Left lung (tissue), 4 donors: ENCODE measurements at regions not wholly inside any gene's neighbourhood (a gene's known extent, or its start where the extent isn't known, plus 50 kb on each side); places are given as distances from the start of the nearest gene placed in this dataset.

Source experiments
- ATAC-seq: fragments of 200-7000 bp; cut with Tn5 transposase; one replicate; pipeline ENCODE4 v1.9.1; 2020; ENCODE audit warnings: moderate library complexity
- DNase-seq, 4 donors: peaks; one replicate each; pipeline ENCODE4 v3.0.0-alpha.2; 2013 to 2020
- H3K27ac ChIP-seq, 2 donors: fragments of 200-600 bp; sonication (generic) in 1 of 2; one replicate each; pipeline versions ENCODE4 v1.5.0 to v1.8.0; 2020 to 2021
- H3K27me3 ChIP-seq, 2 donors: fragments of 200-600 bp; sonication (generic) in 1 of 2; one replicate each; pipeline versions ENCODE4 v1.5.0 to v1.8.0; 2020 to 2021
- H3K36me3 ChIP-seq, 2 donors: fragments of 200-600 bp; sonication (generic) in 1 of 2; one replicate each; pipeline versions ENCODE4 v1.5.0 to v1.8.0; 2020 to 2021
- H3K4me1 ChIP-seq, 2 donors: fragments of 200-600 bp; one replicate each; pipeline ENCODE4 v1.8.0; 2021
- H3K4me3 ChIP-seq, 2 donors: fragments of 200-600 bp; sonication (generic) in 1 of 2; one replicate each; pipeline versions ENCODE4 v1.5.0 to v1.8.0; 2020 to 2021; ENCODE audit warnings: mild to moderate bottlenecking in 1 of 2
- H3K9me3 ChIP-seq, 2 donors: fragments of 200-600 bp; sonication (generic) in 1 of 2; one replicate each; pipeline versions ENCODE4 v1.5.0 to v1.8.0; 2020 to 2021
- CTCF ChIP-seq, 2 donors: fragments of 200-600 bp; sonication (generic) in 1 of 2; IDR thresholded peaks; one replicate each; pipeline versions ENCODE4 v1.5.0 to v1.8.0; 2021; ENCODE audit warnings: antibody characterized with exemption in 2 of 2
- intact Hi-C, 2 donors: fragments of 100-400 bp; cut with DNase I; formaldehyde crosslinking; loops; one replicate each; pipeline versions ENCODE4 v1.11.2 to v1.14.2; 2022
- donor health status: DM: no; HTN: yes; CAD: no.
- donor health status: DM: no; HTN: no; CAD: no.

- DNase-seq, result no peak
- intact Hi-C loops, result no loop called here
- Histone ChIP-seq H3K36me3 (no peaks in the 10 kb centered on the region), H3K4me3 (no peak overlapping the region), H3K27ac (no peak overlapping the region), H3K9me3 (peaks cover 0 to 62% of the 10 kb centered on the region in 2 donors), H3K27me3 (no peaks in the 10 kb centered on the region), H3K4me1 (no peaks in the 10 kb centered on the region)
- ATAC-seq, result no peak
- no peak for TF ChIP-seq CTCF (IDR thresholded peaks at IDR 0.05)
Observed at GRCh38 chr7:22642454-22642853, 84.5 kb upstream of the IL6 start.

DNA sequence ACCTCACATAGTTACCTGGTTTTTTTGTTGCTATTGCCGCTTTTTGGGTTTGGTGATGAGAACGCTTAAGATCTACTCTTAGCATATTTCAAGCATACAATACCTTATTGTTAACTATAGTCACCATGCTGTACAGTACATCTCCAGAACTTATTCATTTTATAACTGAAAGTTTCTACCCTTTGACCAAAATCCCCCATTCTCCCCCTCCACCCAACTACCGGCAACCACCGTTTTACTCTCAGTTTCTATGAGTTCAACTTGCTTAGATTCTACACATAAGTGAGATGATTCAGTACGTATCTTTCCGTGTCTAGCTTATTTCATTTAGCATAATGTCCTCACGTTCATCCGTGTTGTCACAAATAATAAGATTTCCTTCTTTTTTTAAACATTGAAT is 86.7 kb upstream of the IL6 start:
- ATAC-seq, result no peak
- TF ChIP-seq CTCF (IDR thresholded peaks at IDR 0.05), result no peak
- Histone ChIP-seq H3K4me1 (no peaks in the 10 kb centered on the region), H3K36me3 (no peaks in the 10 kb centered on the region), H3K27me3 (no peaks in the 10 kb centered on the region), H3K4me3 (no peak overlapping the region), H3K27ac (no peak overlapping the region), H3K9me3 (peaks cover 0 to 40% of the 10 kb centered on the region in 2 donors)
- DNase-seq, result no peak
- intact Hi-C loops, result no loop called here

- no peaks in the 10 kb centered on the region for H3K36me3 ChIP-seq
- H3K9me3 ChIP-seq, result peaks cover 0 to 31% of the 10 kb centered on the region in 2 donors
- H3K4me1 ChIP-seq, result no peaks in the 10 kb centered on the region
- no peak for TF ChIP-seq CTCF (IDR thresholded peaks at IDR 0.05)
- no peaks in the 10 kb centered on the region for H3K27me3 ChIP-seq
- no peak overlapping the region for H3K4me3 ChIP-seq
- DNase-seq (no peak), ATAC-seq (no peak)
- intact Hi-C loops, result no loop called here
- H3K27ac ChIP-seq, result no peak overlapping the region
Observed at GRCh38 chr7:22639396-22639795, 87.6 kb upstream of the IL6 start.

- no peak for ATAC-seq
- intact Hi-C loops, result no loop called here
- Histone ChIP-seq H3K36me3 (no peaks in the 10 kb centered on the region), H3K4me3 (no peak overlapping the region), H3K27ac (no peak overlapping the region), H3K27me3 (no peaks in the 10 kb centered on the region), H3K4me1 (no peaks in the 10 kb centered on the region), H3K9me3 (no peaks in the 10 kb centered on the region)
- no peak for TF ChIP-seq CTCF (IDR thresholded peaks at IDR 0.05)
- no peak for DNase-seq
Observed at GRCh38 chr7:22635349-22635748, 91.7 kb upstream of the IL6 start.

- ATAC-seq, result peak; percentile 29
- H3K27ac ChIP-seq, result no peak overlapping the region
Observed at GRCh38 chr7:22633954-22634474, 93.0 kb upstream of the IL6 start.

More at GRCh38 chr7:22633954-22634474, 93.0 kb upstream of the IL6 start:
- Histone ChIP-seq H3K36me3 (no peaks in the 10 kb centered on the region), H3K4me3 (no peak overlapping the region), H3K9me3 (no peaks in the 10 kb centered on the region), H3K27me3 (no peaks in the 10 kb centered on the region), H3K4me1 (no peaks in the 10 kb centered on the region)
- no peak for TF ChIP-seq CTCF (IDR thresholded peaks at IDR 0.05)
- intact Hi-C loops, result no loop called here
- DNase-seq, result no peak
